IMR-90 (cell line): ENCODE measurements at regions not wholly inside any gene's neighbourhood (a gene's known extent, or its start where the extent isn't known, plus 50 kb on each side); places are given as distances from the start of the nearest gene placed in this dataset.

Experiments used
- CEBPB ChIP-seq: IDR thresholded peaks from 2 replicates; pipeline ENCODE4 v1.6.1; 2012; ENCODE audit warnings: low read depth, low read length, improper control_type of control experiment
- TF ChIP-seq, protein P1 (sequence below): fragments of 150-350 bp; IDR thresholded peaks from 2 replicates; pipeline ENCODE4 v1.6.1; 2017; ENCODE audit warnings: mild to moderate bottlenecking, antibody characterized with exemption, low read length, low read depth

DNA sequence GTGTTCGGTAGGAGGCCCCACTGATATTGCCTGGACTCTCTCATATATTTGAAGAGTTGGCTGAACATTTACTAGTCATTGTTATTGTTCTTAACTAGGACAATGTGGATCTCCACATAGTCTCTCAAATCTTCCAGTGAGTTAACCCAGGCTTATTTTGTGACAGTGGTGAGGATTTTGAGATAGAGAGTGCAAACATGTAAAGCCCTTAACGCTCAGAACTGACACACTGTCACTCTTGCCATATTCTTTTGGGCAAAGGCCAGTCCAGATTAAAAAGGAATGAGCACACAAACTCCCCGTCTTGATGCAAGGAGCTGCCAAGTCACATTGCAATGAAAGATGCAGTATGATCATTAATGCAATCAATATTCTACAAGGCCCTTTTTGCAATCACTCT is 431.9 kb upstream of the AZI2 start:
- TF ChIP-seq, protein P1, sequence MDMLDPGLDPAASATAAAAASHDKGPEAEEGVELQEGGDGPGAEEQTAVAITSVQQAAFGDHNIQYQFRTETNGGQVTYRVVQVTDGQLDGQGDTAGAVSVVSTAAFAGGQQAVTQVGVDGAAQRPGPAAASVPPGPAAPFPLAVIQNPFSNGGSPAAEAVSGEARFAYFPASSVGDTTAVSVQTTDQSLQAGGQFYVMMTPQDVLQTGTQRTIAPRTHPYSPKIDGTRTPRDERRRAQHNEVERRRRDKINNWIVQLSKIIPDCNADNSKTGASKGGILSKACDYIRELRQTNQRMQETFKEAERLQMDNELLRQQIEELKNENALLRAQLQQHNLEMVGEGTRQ, result no peak
- TF ChIP-seq CEBPB, result no peak
